A549 (cell line): ENCODE measurements at regions not wholly inside any gene's neighbourhood (a gene's known extent, or its start where the extent isn't known, plus 50 kb on each side); places are given as distances from the start of the nearest gene placed in this dataset.

Experiments
- ATAC-seq, 2 experiments: fragments of 200-7000 bp in 1 of 2; fragments of >200 bp in 1 of 2; cut with Nextera tagmentation in 1 of 2; cut with Tn5 transposase in 1 of 2; 3 replicates each; pipeline versions ENCODE4 v1.8.0 to v1.9.1; 2018 to 2020; ENCODE audit warnings: mild to moderate bottlenecking in 1 of 2, moderate library complexity in 1 of 2
- CTCF ChIA-PET: fragments of 300-600 bp; sonication (Branson Sonifier 250); formaldehyde crosslinking; extraction: SDS; loops from one replicate; lab custom pipeline; 2021; ENCODE audit warnings: antibody characterized with exemption, inconsistent platforms; lab: Yijun Ruan, JAX
- POLR2A ChIA-PET: fragments of 350-600 bp; formaldehyde crosslinking; extraction: SDS; loops from one replicate; lab custom pipeline; 2021; ENCODE audit warnings: antibody characterized with exemption, inconsistent platforms; lab: Yijun Ruan, JAX
- DNase-seq, 2 experiments: peaks; one replicate each; pipeline versions ENCODE4 v3.0.0 to v3.0.0-alpha.2; 2011 to 2016; ENCODE audit warnings: low read depth in 1 of 2, low spot score in 1 of 2
- FAIRE-seq: peaks from 2 replicates; lab custom pipeline; 2011; peaks lifted over from hg19 to GRCh38; lab: Jason Lieb, UNC
- H3K27ac ChIP-seq, 2 experiments: fragments of >200 bp; sonication (Bioruptor Twin); formaldehyde crosslinking; 3 replicates each; pipeline ENCODE4 v1.5.1; 2016 to 2017
- H3K4me1 ChIP-seq: fragments of >200 bp; sonication (Bioruptor Twin); formaldehyde crosslinking; 3 replicates; pipeline ENCODE4 v1.6.1; 2016
- H3K4me2 ChIP-seq: fragments of >200 bp; sonication (Bioruptor Twin); formaldehyde crosslinking; 3 replicates; pipeline ENCODE4 v1.6.1; 2016
- H3K4me3 ChIP-seq: fragments of >200 bp; sonication (Bioruptor Twin); formaldehyde crosslinking; 3 replicates; pipeline ENCODE4 v1.5.1; 2016
- H3K9me3 ChIP-seq: fragments of >200 bp; sonication (Bioruptor Twin); formaldehyde crosslinking; 3 replicates; pipeline ENCODE4 v1.6.1; 2016
- ATOH8 ChIP-seq: fragments of 250-450 bp; sonication (Bioruptor Pico); IDR thresholded peaks from 2 replicates; pipeline ENCODE4 v1.5.0; 2020; ENCODE audit warnings: low read depth, mild to moderate bottlenecking, moderate library complexity
- BCL3 ChIP-seq: fragments of >200 bp; sonication (Bioruptor Twin); formaldehyde crosslinking; IDR thresholded peaks from 3 replicates; pipeline ENCODE4 v1.6.1; 2016
- BHLHE40 ChIP-seq: IDR thresholded peaks from 2 replicates; pipeline ENCODE4 v1.6.1; 2012; ENCODE audit warnings: low read depth, low read length, inconsistent platforms
- CHD2 ChIP-seq: fragments of 150-350 bp; IDR thresholded peaks from 2 replicates; pipeline ENCODE4 v1.6.1; 2014; ENCODE audit warnings: low read length; ENCODE audit not compliant: partially characterized antibody
- ELK1 ChIP-seq: fragments of 150-350 bp; IDR thresholded peaks from 2 replicates; pipeline ENCODE4 v1.6.1; 2014; ENCODE audit warnings: low read depth, mild to moderate bottlenecking, low read length
- FOSB ChIP-seq: fragments of 250-450 bp; sonication (Bioruptor Pico); IDR thresholded peaks from 2 replicates; pipeline ENCODE4 v1.5.0; 2020; ENCODE audit warnings: mild to moderate bottlenecking, moderate library complexity
- HES2 ChIP-seq: fragments of >200 bp; sonication (Bioruptor Twin); formaldehyde crosslinking; IDR thresholded peaks from 2 replicates; pipeline ENCODE4 v1.6.1; 2016
- HOXA7 ChIP-seq: fragments of 250-450 bp; sonication (Bioruptor Pico); IDR thresholded peaks from 2 replicates; pipeline ENCODE4 v1.5.0; 2020; ENCODE audit warnings: mild to moderate bottlenecking, moderate library complexity
- JUNB ChIP-seq: fragments of >200 bp; sonication (Bioruptor Twin); formaldehyde crosslinking; IDR thresholded peaks from 2 replicates; pipeline ENCODE4 v1.6.1; 2016
- MAFK ChIP-seq: fragments of 450-650 bp; IDR thresholded peaks from 2 replicates; pipeline ENCODE4 v1.6.1; 2014; ENCODE audit not compliant: partially characterized antibody
- NR3C1 ChIP-seq: fragments of >200 bp; sonication (Bioruptor Twin); formaldehyde crosslinking; IDR thresholded peaks from 3 replicates; pipeline ENCODE4 v1.6.1; 2017
- PHF8 ChIP-seq: fragments of 200-600 bp; sonication (generic); IDR thresholded peaks from 2 replicates; pipeline ENCODE4 v1.6.1; 2016; ENCODE audit warnings: low read depth, mild to moderate bottlenecking, antibody characterized with exemption, moderate library complexity, borderline replicate concordance
- POLR2AphosphoS2 ChIP-seq: conservative IDR thresholded peaks from 2 replicates; pipeline ENCODE4 v1.6.1; 2012; ENCODE audit warnings: low read length, improper control_type of control experiment, inconsistent platforms
- RAD21 ChIP-seq, 2 experiments: fragments of >200 bp in 1 of 2; sonication (Bioruptor Twin) in 1 of 2; formaldehyde crosslinking in 1 of 2; IDR thresholded peaks in 1 of 2; conservative IDR thresholded peaks in 1 of 2; 2 replicates in 1 of 2; 3 replicates in 1 of 2; pipeline ENCODE4 v1.6.1; 2012 to 2018; ENCODE audit warnings: inconsistent platforms in 1 of 2
- RCOR1 ChIP-seq: fragments of 150-350 bp; IDR thresholded peaks from 2 replicates; pipeline ENCODE4 v1.6.1; 2014; ENCODE audit warnings: antibody characterized with exemption, low read length, low read depth
- REST ChIP-seq: fragments of 200-600 bp; sonication (generic); IDR thresholded peaks from 2 replicates; pipeline ENCODE4 v1.6.1; 2016; ENCODE audit warnings: antibody characterized with exemption, mild to moderate bottlenecking, moderate library complexity
- RFX5 ChIP-seq: fragments of 450-650 bp; IDR thresholded peaks from 2 replicates; pipeline ENCODE4 v1.7.1; 2014; ENCODE audit warnings: antibody characterized with exemption, mild to moderate bottlenecking, moderate library complexity
- SMC3 ChIP-seq: fragments of >200 bp; sonication (Bioruptor Twin); formaldehyde crosslinking; IDR thresholded peaks from 3 replicates; pipeline ENCODE4 v1.6.1; 2018; ENCODE audit warnings: inconsistent platforms
- SREBF2 ChIP-seq: fragments of 450-650 bp; IDR thresholded peaks from 2 replicates; pipeline ENCODE4 v1.6.1; 2014; ENCODE audit warnings: mild to moderate bottlenecking, moderate library complexity
- USF2 ChIP-seq: fragments of 450-650 bp; IDR thresholded peaks from 2 replicates; pipeline ENCODE4 v1.6.1; 2014; ENCODE audit warnings: antibody characterized with exemption
- ZC3H11A ChIP-seq: fragments of 450-650 bp; IDR thresholded peaks from 2 replicates; pipeline ENCODE4 v1.6.1; 2014; ENCODE audit warnings: antibody characterized with exemption, mild to moderate bottlenecking
- WGBS: methylation state at CpG from one replicate; pipeline ENCODE4 v1.1.6; 2017; ENCODE audit errors: missing lambda C conversion rate; 5-methylcytosine and 5-hydroxymethylcytosine counted together

DNA sequence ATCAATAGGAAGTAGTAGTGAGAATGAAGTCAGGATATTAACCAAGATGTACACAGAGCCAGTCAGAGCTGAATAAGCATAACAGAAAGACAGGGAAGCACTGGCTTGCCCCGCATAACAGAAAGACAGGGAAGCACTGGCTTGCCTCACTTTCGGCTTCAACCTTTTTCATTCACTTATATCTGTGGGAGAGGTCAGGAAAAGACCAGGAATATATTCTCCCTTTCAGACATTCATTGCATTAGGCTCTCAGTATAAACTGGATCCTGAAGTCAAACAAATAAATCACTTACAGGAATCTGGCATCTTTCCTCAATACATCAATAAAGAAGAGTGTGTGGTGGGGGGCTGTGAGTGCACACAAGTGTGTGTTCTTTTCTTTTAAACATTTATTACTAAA, 437.6 kb downstream of the C6orf118 start:
- ATAC-seq (no peak), DNase-seq (no peak), FAIRE-seq (no peak)
- WGBS: 4% methylated on average over 2 of the region's 2 CpGs
- no peak overlapping the region for H3K4me3 ChIP-seq
- H3K9me3 ChIP-seq: no peaks in the 10 kb centered on the region
- POLR2A ChIA-PET: no interaction called here
- no peak overlapping the region for H3K27ac ChIP-seq
- CTCF ChIA-PET: no interaction called here
- H3K4me1 ChIP-seq: no peaks in the 10 kb centered on the region
- H3K4me2 ChIP-seq: no peak overlapping the region
- no peak for TF ChIP-seq ZC3H11A

- no peak overlapping the region for H3K4me3 ChIP-seq
- DNase-seq (no peak), ATAC-seq (no peak), FAIRE-seq (no peak)
- no peak overlapping the region for H3K4me2 ChIP-seq
- WGBS: 0% methylated on average over 2 of the region's 2 CpGs
- TF ChIP-seq PHF8: no peak
- no peak for TF ChIP-seq SMC3
- no peak for TF ChIP-seq JUNB
- TF ChIP-seq FOSB (CRISPR knock-in tag): no peak
- no peak for TF ChIP-seq BCL3
- no peak for TF ChIP-seq NR3C1
- TF ChIP-seq REST: no peak
- TF ChIP-seq RAD21 (conservative IDR thresholded peaks at IDR 0.05 in 1 of 2, IDR thresholded peaks at IDR 0.05 in 1 of 2): no peak
- no peak for TF ChIP-seq USF2
- no peak for TF ChIP-seq HOXA7 (CRISPR knock-in tag)
- no peak for TF ChIP-seq RCOR1
- TF ChIP-seq ATOH8 (CRISPR knock-in tag): no peak
- TF ChIP-seq POLR2AphosphoS2: no peak
- no peak for TF ChIP-seq BHLHE40
- TF ChIP-seq ELK1: no peak
- TF ChIP-seq CHD2: no peak
- TF ChIP-seq SREBF2: no peak
- TF ChIP-seq HES2: no peak
- no peak for TF ChIP-seq RFX5
- no peak for TF ChIP-seq MAFK
- CTCF ChIA-PET: no interaction called here
- POLR2A ChIA-PET: no interaction called here
- H3K27ac ChIP-seq: no peak overlapping the region
- no peaks in the 10 kb centered on the region for H3K9me3 ChIP-seq
- H3K4me1 ChIP-seq: no peaks in the 10 kb centered on the region
These were observed 439.2 kb downstream of the C6orf118 start for GRCh38 chr6:164870164-164870563.
